Vagina (tissue), 2 donors: ENCODE measurements at regions not wholly inside any gene's neighbourhood (a gene's known extent, or its start where the extent isn't known, plus 50 kb on each side); places are given as distances from the start of the nearest gene placed in this dataset.

Experiments used
- DNase-seq, 2 donors: peaks; one replicate each; pipeline ENCODE4 v3.0.0-alpha.2; 2017; ENCODE audit errors: extremely low spot score in 2 of 2
- H3K27ac ChIP-seq: fragments of 200-600 bp; sonication (generic); one replicate; pipeline ENCODE4 v1.5.1; 2019
- H3K27me3 ChIP-seq: fragments of 200-600 bp; sonication (generic); one replicate; pipeline ENCODE4 v1.5.1; 2019
- H3K36me3 ChIP-seq, 2 donors: fragments of 200-600 bp; sonication (generic); one replicate each; pipeline ENCODE4 v1.5.1; 2017 to 2019
- H3K4me1 ChIP-seq: fragments of 200-600 bp; sonication (generic); one replicate; pipeline ENCODE4 v1.5.1; 2019
- H3K4me3 ChIP-seq, 2 donors: fragments of 200-600 bp; sonication (generic); 1 replicate in 1 of 2; 2 replicates in 1 of 2; pipeline ENCODE4 v1.5.1; 2016 to 2019
- H3K9me3 ChIP-seq: fragments of 200-600 bp; sonication (generic); one replicate; pipeline ENCODE4 v1.5.1; 2019
- POLR2A ChIP-seq, 2 donors: fragments of 450-650 bp; IDR thresholded peaks; one replicate each; pipeline ENCODE4 v1.6.1; 2017; ENCODE audit warnings: antibody characterized with exemption in 2 of 2, mild to moderate bottlenecking in 2 of 2, moderate library complexity in 2 of 2
- POLR2AphosphoS5 ChIP-seq, 2 donors: sonication (generic); formaldehyde crosslinking; IDR thresholded peaks; one replicate each; pipeline ENCODE4 v1.9.0; 2017; ENCODE audit warnings: antibody characterized with exemption in 2 of 2, mild to moderate bottlenecking in 2 of 2, low read depth in 1 of 2; ENCODE audit not compliant: insufficient read depth in 1 of 2
- intact Hi-C: fragments of 100-400 bp; cut with DNase I; formaldehyde crosslinking; loops from one replicate; pipeline ENCODE4 v1.15.1; 2023
- TF ChIP-seq, protein P1 (sequence below), 3 experiments: fragments of 450-650 bp in 2 of 3; fragments of 200-600 bp in 1 of 3; sonication (generic) in 1 of 3; IDR thresholded peaks; one replicate each; pipeline ENCODE4 v1.5.1; 2017 to 2019; ENCODE audit warnings: antibody characterized with exemption in 3 of 3, mild to moderate bottlenecking in 2 of 3, moderate library complexity in 2 of 3

DNA sequence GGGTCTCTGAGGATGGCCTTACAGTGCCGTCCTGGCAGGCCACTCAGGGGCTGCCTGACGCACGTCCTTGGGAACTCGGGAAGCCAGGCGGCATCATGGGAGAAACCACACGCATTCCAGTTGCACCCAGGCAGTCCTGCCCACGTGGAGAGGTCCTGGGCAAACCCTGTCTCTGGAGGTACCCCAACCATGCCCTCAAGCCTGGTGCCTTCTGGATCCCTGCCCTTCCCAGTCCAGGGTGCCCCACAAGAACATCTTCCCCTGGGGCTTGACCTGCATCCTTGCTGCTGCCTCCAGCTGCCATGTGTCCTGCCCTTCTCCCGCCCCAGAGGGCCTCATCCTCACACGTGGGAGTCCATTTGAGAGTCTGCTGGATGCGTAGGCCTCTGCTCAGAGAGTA, 200.3 kb upstream of the PPP2R2D start:
- intact Hi-C loops = no loop called here
- TF ChIP-seq POLR2AphosphoS5 (IDR thresholded peaks at IDR 0.05; ENCODE audit: insufficient read depth in 1 of 2, low read depth in 1 of 2) = no peak
- no peak for TF ChIP-seq POLR2A (IDR thresholded peaks at IDR 0.05)
- TF ChIP-seq, protein P1, sequence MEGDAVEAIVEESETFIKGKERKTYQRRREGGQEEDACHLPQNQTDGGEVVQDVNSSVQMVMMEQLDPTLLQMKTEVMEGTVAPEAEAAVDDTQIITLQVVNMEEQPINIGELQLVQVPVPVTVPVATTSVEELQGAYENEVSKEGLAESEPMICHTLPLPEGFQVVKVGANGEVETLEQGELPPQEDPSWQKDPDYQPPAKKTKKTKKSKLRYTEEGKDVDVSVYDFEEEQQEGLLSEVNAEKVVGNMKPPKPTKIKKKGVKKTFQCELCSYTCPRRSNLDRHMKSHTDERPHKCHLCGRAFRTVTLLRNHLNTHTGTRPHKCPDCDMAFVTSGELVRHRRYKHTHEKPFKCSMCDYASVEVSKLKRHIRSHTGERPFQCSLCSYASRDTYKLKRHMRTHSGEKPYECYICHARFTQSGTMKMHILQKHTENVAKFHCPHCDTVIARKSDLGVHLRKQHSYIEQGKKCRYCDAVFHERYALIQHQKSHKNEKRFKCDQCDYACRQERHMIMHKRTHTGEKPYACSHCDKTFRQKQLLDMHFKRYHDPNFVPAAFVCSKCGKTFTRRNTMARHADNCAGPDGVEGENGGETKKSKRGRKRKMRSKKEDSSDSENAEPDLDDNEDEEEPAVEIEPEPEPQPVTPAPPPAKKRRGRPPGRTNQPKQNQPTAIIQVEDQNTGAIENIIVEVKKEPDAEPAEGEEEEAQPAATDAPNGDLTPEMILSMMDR (IDR thresholded peaks at IDR 0.05) = no peak
- DNase-seq = peak; percentile 56 to 91
- Histone ChIP-seq H3K4me1 (no peaks in the 10 kb centered on the region), H3K4me3 (no peak overlapping the region), H3K9me3 (no peaks in the 10 kb centered on the region), H3K36me3 (no peaks in the 10 kb centered on the region), H3K27me3 (no peaks in the 10 kb centered on the region), H3K27ac (no peak overlapping the region)

DNA sequence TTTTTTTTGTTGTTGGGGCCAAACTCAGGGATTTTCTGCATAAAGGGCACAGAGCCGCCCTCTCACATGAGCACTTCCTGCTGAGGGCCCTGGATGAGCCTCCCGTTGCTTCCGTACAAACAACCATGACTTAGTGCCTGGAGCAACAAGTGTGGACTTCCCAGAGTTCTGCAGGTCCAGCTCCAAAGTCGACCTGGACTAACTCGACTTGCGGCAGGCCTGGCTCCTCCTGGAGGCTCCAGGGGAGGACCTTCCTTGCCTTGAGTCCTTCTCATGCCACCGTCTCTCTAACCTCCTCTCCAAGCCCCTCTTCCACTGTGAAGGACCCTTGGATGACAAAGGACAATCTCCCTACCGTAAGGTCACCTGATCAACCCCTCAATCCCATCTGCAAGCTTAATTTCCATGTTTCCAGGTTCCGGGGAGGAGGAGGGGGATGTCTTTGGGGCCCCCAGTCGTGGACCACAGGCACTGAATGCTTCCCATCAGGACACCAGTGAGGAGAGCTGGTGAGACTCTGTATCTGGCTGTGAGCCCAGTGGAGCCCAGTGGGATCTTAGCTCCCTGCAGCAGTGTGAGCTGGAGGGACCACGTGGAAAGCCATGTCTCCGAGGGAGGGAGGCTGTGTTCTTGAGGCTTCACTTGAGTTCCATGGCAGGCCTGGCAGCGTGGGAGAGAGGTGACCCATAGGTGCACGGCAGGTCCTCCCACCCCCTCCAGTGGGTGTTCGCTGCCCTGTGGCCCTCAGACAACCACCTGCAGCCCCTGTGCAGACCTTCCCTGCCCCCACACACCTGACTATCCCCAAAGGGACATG, 199.5 kb upstream of the PPP2R2D start:
- H3K36me3 ChIP-seq = no peaks in the 10 kb centered on the region
- TF ChIP-seq POLR2AphosphoS5 (IDR thresholded peaks at IDR 0.05; ENCODE audit: insufficient read depth in 1 of 2, low read depth in 1 of 2) (no peak), POLR2A (IDR thresholded peaks at IDR 0.05) (no peak)
- TF ChIP-seq, protein P1 (IDR thresholded peaks at IDR 0.05) = no peak
- H3K4me3 ChIP-seq = no peak overlapping the region
- intact Hi-C loops = no loop called here
- no peaks in the 10 kb centered on the region for H3K9me3 ChIP-seq
- H3K27me3 ChIP-seq = no peaks in the 10 kb centered on the region
- no peak overlapping the region for H3K27ac ChIP-seq
- DNase-seq = peak; percentile 67 to 81
- H3K4me1 ChIP-seq = no peaks in the 10 kb centered on the region

DNA sequence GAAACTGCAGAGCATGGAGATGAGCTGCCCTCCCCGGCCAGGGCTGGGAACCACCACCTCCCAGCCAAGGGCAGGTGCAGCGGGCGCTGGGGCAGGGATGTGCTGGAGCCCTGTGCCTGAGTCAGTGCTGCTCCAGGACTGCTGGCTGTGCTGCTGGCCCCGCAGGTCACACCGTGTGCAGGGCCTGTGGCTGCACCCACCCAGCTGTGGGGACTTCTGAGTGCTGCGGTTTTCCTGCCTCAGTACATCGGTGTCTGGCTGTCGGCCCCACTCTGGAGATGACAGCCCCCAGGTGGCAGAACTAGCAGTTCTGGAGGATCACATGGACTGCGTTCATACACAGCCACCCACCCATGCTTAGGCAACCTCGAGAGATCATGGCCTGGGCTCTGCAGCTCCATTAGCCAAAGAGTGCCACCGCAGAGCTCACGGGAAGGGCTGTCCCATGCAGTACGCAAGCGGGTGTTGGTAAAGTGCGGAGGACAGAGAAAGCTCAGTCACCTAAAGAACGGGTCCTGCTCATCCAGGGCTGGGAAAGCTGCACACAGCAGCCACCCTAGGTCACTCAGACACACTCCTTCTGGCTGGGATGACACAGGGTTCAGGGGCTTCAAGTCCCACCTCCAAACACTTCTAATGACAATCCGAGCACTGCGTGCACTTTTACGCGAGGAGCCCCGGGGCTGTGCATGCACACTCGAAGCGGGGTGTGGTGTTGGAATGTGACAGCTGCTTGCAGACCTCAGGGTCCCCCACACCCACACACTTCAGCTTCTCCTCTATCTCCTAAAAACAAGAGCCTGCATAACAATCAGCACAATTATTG, 198.1 kb upstream of the PPP2R2D start:
- peak in 1 of 2 donors; percentile 70 for DNase-seq
- intact Hi-C loops = no loop called here

DNA sequence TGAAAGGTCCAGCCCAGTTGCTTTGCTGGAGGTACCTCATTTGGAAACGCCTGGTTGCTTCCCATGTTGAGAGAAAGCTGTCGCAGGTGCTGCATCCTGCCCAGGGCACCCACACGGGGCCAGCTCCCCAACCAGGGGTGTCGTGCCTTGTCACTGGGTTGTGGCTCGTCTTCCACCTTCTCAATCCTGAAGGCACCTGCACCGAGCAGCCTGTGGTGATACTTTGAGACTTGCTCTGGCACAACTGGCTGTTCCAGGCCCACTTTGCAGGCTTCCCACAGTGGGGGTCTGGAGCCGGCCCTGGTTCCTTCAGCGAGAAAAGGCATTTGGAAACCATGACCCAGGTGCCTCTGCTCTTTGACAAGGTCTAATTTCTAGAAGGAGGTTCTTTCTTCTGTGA, 197.3 kb upstream of the PPP2R2D start:
- no peak overlapping the region for H3K27ac ChIP-seq
- no peaks in the 10 kb centered on the region for H3K9me3 ChIP-seq
- TF ChIP-seq, protein P1 (IDR thresholded peaks at IDR 0.05) = no peak
- TF ChIP-seq POLR2A (IDR thresholded peaks at IDR 0.05) = no peak
- TF ChIP-seq POLR2AphosphoS5 (IDR thresholded peaks at IDR 0.05; ENCODE audit: insufficient read depth in 1 of 2, low read depth in 1 of 2) = no peak
- H3K4me1 ChIP-seq = no peaks in the 10 kb centered on the region
- no peaks in the 10 kb centered on the region for H3K27me3 ChIP-seq
- intact Hi-C loops = no loop called here
- H3K4me3 ChIP-seq = no peak overlapping the region
- peak in 1 of 2 donors; percentile 87 for DNase-seq
- no peaks in the 10 kb centered on the region for H3K36me3 ChIP-seq

More for the DNA sequence above, 198.1 kb upstream of the PPP2R2D start:
- Histone ChIP-seq H3K36me3 (no peaks in the 10 kb centered on the region), H3K9me3 (no peaks in the 10 kb centered on the region), H3K27me3 (no peaks in the 10 kb centered on the region), H3K27ac (no peak overlapping the region), H3K4me3 (no peak overlapping the region), H3K4me1 (no peaks in the 10 kb centered on the region)
- TF ChIP-seq POLR2A (IDR thresholded peaks at IDR 0.05) (no peak), POLR2AphosphoS5 (IDR thresholded peaks at IDR 0.05; ENCODE audit: insufficient read depth in 1 of 2, low read depth in 1 of 2) (no peak)
- TF ChIP-seq, protein P1 (IDR thresholded peaks at IDR 0.05) = no peak
